ENCODE measurements at regions not wholly inside any gene's neighbourhood (a gene's known extent, or its start where the extent isn't known, plus 50 kb on each side); places are given as distances from the start of the nearest gene placed in this dataset.

- Mint-ChIP-seq H3K36me3 (ENCODE audit: low read depth) (no peaks in the 10 kb centered on the region), H3K9me3 (peaks cover 14% of the 10 kb centered on the region), H3K27me3 (no peaks in the 10 kb centered on the region), H3K4me3 (no peak overlapping the region), H3K4me1 (ENCODE audit: low read depth) (no peaks in the 10 kb centered on the region), H3K27ac (no peak overlapping the region)
- DNase-seq = no peak
These were observed 896.4 kb downstream of the TRIML1 start for GRCh38 chr4:189035654-189036053.

DNA sequence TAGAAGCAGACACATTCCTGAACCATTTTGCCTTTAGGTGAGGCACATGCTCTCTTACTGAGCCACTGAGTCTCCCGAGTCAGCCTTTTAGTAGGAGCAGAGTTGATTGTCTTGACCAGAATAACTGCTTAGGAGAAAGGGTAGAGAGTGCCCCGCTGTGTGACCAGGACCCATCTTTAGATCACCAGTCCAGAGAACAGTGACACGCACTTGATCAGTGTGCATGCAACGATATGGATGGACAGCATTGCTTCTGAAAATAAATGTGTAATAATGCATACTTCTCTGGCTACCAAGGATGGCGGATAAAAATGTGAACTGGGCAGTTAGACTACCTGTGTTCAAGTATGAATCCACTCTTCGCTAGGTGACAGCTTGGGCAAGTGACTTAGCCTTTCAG is 897.7 kb downstream of the TRIML1 start:
- no peak overlapping the region for H3K27ac Mint-ChIP-seq
- peaks cover 15% of the 10 kb centered on the region for H3K9me3 Mint-ChIP-seq
- DNase-seq = no peak
- H3K4me3 Mint-ChIP-seq = no peak overlapping the region
- no peaks in the 10 kb centered on the region for H3K27me3 Mint-ChIP-seq
- no peaks in the 10 kb centered on the region for H3K4me1 Mint-ChIP-seq (ENCODE audit: low read depth)
- no peaks in the 10 kb centered on the region for H3K36me3 Mint-ChIP-seq (ENCODE audit: low read depth)

DNA sequence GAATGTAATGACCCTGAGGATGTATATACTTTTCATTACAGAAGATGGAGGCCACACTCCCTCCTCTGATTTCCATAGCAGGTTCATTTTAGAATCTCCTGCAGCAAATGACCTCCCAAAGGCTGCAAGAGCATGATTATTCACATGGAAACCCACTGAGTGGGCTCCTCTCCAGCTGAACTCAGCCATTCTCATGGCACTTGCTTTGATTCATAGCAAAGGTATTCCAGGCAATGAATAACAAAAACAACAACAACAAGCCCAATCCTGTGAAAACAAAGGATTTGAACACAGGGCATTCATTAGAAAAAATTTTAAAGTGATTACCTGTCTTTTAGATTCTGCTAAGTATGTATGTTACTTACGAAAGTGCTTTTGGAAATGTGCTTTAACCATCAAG is 894.0 kb upstream of the FRG1 start:
- Mint-ChIP-seq H3K4me3 (no peak overlapping the region), H3K9me3 (peaks cover 8% of the 10 kb centered on the region), H3K27ac (no peak overlapping the region), H3K27me3 (no peaks in the 10 kb centered on the region), H3K36me3 (ENCODE audit: low read depth) (no peaks in the 10 kb centered on the region), H3K4me1 (ENCODE audit: low read depth) (no peaks in the 10 kb centered on the region)
- no peak for DNase-seq

DNA sequence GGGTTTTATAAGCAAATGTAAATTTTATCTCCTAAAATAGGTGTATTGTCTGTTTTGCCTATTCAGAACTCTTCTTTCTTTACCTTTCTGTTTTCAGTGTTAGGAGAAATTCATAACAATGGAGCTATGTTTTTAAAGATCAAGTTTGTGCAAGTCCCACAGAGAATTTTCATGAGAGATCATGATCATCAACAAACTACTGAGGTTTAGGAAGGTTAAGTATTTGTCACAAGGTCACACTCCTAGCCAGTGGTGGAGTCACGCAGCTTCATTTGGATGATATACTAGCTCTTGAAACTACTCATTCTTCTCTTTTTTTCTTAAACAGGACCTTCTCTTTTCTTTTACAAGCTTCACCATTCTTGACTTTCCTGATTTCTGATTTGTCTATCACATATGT is 892.6 kb upstream of the FRG1 start:
- Mint-ChIP-seq H3K27ac (no peak overlapping the region), H3K4me3 (no peak overlapping the region), H3K27me3 (no peaks in the 10 kb centered on the region), H3K36me3 (ENCODE audit: low read depth) (no peaks in the 10 kb centered on the region), H3K4me1 (ENCODE audit: low read depth) (no peaks in the 10 kb centered on the region), H3K9me3 (peaks cover 2% of the 10 kb centered on the region)
- DNase-seq = no peak

- Mint-ChIP-seq H3K9me3 (peaks cover 10% of the 10 kb centered on the region), H3K4me1 (ENCODE audit: low read depth) (no peaks in the 10 kb centered on the region), H3K36me3 (ENCODE audit: low read depth) (no peaks in the 10 kb centered on the region), H3K4me3 (no peak overlapping the region), H3K27ac (no peak overlapping the region), H3K27me3 (no peaks in the 10 kb centered on the region)
- DNase-seq = no peak
These were observed 891.0 kb upstream of the FRG1 start for GRCh38 chr4:189049682-189050081.

- Mint-ChIP-seq H3K27ac (no peak overlapping the region), H3K4me1 (ENCODE audit: low read depth) (no peaks in the 10 kb centered on the region), H3K9me3 (peaks cover 10% of the 10 kb centered on the region), H3K4me3 (no peak overlapping the region), H3K36me3 (ENCODE audit: low read depth) (no peaks in the 10 kb centered on the region), H3K27me3 (no peaks in the 10 kb centered on the region)
- no peak for DNase-seq
These were observed 890.0 kb upstream of the FRG1 start for GRCh38 chr4:189050643-189051042.

DNA sequence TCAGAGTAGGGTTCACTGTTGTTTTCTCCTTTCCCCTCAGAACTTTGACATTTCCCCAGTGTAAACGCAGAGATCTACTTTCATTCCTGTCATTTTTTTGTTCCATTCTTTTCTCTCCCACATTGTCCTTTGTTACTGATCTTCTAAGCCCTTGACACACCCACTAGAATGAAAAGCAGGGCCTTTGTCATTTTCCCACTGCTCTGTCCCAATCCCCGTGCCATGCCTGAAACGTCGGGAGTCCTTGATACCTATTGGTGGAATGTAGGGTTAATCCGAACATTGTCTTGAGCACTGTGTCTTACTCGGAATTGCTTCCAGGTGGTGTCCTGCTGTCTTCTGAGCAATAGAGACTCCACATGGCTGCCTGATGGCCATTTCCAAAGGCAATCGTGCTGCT is 887.1 kb upstream of the FRG1 start:
- Mint-ChIP-seq H3K9me3 (peaks cover 10% of the 10 kb centered on the region), H3K36me3 (ENCODE audit: low read depth) (no peaks in the 10 kb centered on the region)

DNA sequence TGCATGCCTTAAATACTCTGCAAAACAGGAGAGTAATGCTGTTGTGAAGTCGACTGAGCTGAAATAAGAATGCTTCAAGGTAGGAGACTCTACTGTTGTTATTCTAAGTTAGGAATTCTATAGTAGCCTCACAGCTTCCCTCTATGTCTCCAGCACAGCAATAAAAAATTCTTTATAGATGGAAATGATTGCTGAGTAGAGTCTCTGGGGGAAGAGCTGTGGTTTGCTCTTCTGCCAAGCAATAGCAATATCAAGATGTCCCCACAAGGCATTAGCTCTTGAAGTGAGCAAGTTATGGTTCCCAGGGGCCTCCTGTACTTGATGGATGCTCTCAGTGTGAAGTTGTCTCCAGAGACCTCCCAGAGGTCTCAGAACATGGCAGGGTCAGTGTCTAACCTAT is 880.6 kb upstream of the FRG1 start:
- Mint-ChIP-seq H3K27ac (no peak overlapping the region), H3K36me3 (ENCODE audit: low read depth) (no peaks in the 10 kb centered on the region), H3K4me1 (ENCODE audit: low read depth) (no peaks in the 10 kb centered on the region), H3K9me3 (peaks cover 7% of the 10 kb centered on the region), H3K4me3 (no peak overlapping the region), H3K27me3 (no peaks in the 10 kb centered on the region)
- DNase-seq = no peak

More for the DNA sequence above, 887.1 kb upstream of the FRG1 start:
- Mint-ChIP-seq H3K4me3 (no peak overlapping the region), H3K27ac (no peak overlapping the region), H3K4me1 (ENCODE audit: low read depth) (no peaks in the 10 kb centered on the region), H3K27me3 (no peaks in the 10 kb centered on the region)
- DNase-seq = no peak

DNA sequence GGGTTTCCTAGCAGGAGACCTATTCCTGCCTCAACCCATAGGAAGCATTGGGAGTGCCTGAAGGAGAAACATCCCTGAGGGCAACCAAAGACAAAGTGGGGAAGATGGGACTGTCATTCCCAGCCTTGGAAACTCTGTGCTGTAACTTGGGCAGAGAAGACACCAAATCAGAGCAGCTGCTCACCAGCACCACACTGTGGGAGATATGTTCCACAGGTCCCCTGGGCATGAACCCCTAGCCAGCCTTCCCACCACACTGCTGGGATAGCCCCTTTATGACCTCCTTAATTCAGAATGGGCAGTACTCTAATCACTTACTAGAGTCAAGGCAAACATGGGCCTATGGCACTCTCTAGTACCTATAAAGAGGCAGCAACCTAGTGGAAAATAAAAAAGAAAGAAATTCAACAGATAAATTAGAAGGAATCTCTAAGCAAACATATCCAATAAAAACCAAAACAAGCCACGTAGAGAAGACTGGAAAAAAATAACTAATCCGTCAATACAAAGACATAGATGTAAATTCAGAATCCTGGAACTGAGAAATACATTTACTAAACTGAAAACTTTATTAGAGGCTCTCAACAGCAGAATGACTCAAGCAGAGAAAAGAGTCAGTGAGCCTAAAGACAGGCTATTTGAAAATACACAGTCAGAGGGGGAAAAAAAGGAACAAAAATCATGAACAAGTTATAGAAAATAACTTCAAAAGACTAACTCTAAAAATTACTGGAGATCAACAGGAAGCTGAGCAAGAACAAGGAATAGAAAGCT is 878.4 kb upstream of the FRG1 start:
- no peak for DNase-seq
- Mint-ChIP-seq H3K4me3 (no peak overlapping the region), H3K27ac (no peak overlapping the region), H3K4me1 (ENCODE audit: low read depth) (no peaks in the 10 kb centered on the region), H3K36me3 (ENCODE audit: low read depth) (no peaks in the 10 kb centered on the region), H3K9me3 (peaks cover 13% of the 10 kb centered on the region), H3K27me3 (no peaks in the 10 kb centered on the region)

DNA sequence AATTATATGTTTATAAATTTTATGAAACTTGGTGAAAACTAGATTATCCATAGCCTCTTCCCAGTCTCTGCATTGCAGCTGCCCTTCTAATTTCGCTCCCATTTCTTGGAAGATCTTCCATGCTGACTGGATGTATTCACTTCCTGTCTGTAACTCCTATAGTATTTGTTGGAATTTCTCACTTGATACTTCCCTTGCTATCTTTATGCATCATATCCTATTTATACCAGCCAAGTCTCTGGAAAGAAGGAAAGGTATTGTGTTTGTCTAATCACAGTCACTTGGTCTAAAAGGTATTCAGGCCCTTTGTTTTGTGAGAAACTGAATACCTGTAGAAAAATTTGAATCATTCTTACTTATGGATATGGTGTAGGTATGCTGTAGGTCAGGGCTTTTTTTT is 870.9 kb upstream of the FRG1 start:
- Mint-ChIP-seq H3K4me1 (ENCODE audit: low read depth) (no peaks in the 10 kb centered on the region), H3K27ac (no peak overlapping the region), H3K4me3 (no peak overlapping the region), H3K36me3 (ENCODE audit: low read depth) (no peaks in the 10 kb centered on the region), H3K27me3 (no peaks in the 10 kb centered on the region), H3K9me3 (peaks cover 22% of the 10 kb centered on the region)
- no peak for DNase-seq

GRCh38 chr4:189071241-189071640 is 869.4 kb upstream of the FRG1 start:
- H3K9me3 Mint-ChIP-seq = peaks cover 22% of the 10 kb centered on the region
- no peaks in the 10 kb centered on the region for H3K27me3 Mint-ChIP-seq
- H3K36me3 Mint-ChIP-seq (ENCODE audit: low read depth) = no peaks in the 10 kb centered on the region
- H3K4me3 Mint-ChIP-seq = no peak overlapping the region
- H3K27ac Mint-ChIP-seq = no peak overlapping the region
- no peaks in the 10 kb centered on the region for H3K4me1 Mint-ChIP-seq (ENCODE audit: low read depth)
- no peak for DNase-seq

GRCh38 chr4:189073739-189074138 is 866.9 kb upstream of the FRG1 start:
- no peaks in the 10 kb centered on the region for H3K36me3 Mint-ChIP-seq (ENCODE audit: low read depth)
- no peaks in the 10 kb centered on the region for H3K27me3 Mint-ChIP-seq
- H3K9me3 Mint-ChIP-seq = peaks cover 22% of the 10 kb centered on the region
- DNase-seq = no peak
- H3K4me1 Mint-ChIP-seq (ENCODE audit: low read depth) = no peaks in the 10 kb centered on the region
- H3K27ac Mint-ChIP-seq = no peak overlapping the region
- H3K4me3 Mint-ChIP-seq = no peak overlapping the region

DNA sequence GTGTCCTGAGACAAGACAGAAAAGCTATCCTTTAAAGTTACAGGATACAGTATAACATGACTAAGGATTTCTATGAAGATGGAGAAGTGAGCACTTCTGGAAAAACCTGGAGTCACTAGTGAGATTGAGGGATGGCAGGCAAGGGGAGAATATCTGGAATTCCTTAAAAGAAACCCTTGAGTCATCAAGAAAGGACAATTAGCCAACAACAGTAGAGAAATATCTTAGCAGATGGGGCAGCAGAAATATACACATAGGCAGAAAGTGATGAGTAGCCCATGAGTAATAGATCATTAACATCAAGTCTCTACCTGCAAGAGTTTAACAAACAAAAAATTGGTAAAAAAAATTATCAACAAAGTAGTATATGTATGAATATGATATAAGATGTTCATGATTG is 858.8 kb upstream of the FRG1 start:
- Mint-ChIP-seq H3K27ac (no peak overlapping the region), H3K9me3 (peaks cover 20% of the 10 kb centered on the region), H3K36me3 (ENCODE audit: low read depth) (no peaks in the 10 kb centered on the region), H3K4me1 (ENCODE audit: low read depth) (no peaks in the 10 kb centered on the region), H3K4me3 (no peak overlapping the region), H3K27me3 (no peaks in the 10 kb centered on the region)
- no peak for DNase-seq

DNA sequence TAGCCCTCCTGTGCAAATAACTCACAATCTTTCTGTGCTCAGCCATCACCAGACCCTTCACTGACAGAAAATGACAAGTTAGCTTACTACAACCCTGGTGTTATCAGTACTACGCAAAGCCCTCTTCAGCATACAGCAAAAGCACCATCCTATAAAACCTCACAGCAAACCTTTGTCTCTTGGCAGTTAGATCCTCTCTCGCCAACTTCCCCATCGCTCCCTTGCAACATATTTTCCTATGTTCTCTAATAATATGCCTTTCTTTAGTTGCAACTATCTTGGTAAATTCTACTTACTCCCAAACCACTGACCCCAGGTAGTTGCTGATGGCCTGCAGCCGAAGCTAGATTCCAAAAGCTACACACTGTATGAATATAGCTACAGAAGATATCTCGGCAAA is 856.9 kb upstream of the FRG1 start:
- H3K27ac Mint-ChIP-seq = no peak overlapping the region
- no peak for DNase-seq
- no peaks in the 10 kb centered on the region for H3K36me3 Mint-ChIP-seq (ENCODE audit: low read depth)
- no peaks in the 10 kb centered on the region for H3K27me3 Mint-ChIP-seq
- no peak overlapping the region for H3K4me3 Mint-ChIP-seq
- H3K4me1 Mint-ChIP-seq (ENCODE audit: low read depth) = no peaks in the 10 kb centered on the region
- H3K9me3 Mint-ChIP-seq = peaks cover 15% of the 10 kb centered on the region

- Mint-ChIP-seq H3K9me3 (peaks cover 18% of the 10 kb centered on the region), H3K4me1 (ENCODE audit: low read depth) (no peaks in the 10 kb centered on the region), H3K27ac (no peak overlapping the region), H3K27me3 (no peaks in the 10 kb centered on the region), H3K4me3 (no peak overlapping the region), H3K36me3 (ENCODE audit: low read depth) (no peaks in the 10 kb centered on the region)
- DNase-seq = no peak
These were observed 856.0 kb upstream of the FRG1 start for GRCh38 chr4:189084671-189085070.

- Mint-ChIP-seq H3K36me3 (ENCODE audit: low read depth) (no peaks in the 10 kb centered on the region), H3K4me1 (ENCODE audit: low read depth) (no peaks in the 10 kb centered on the region), H3K9me3 (peaks cover 12% of the 10 kb centered on the region), H3K27ac (no peak overlapping the region), H3K27me3 (no peaks in the 10 kb centered on the region), H3K4me3 (no peak overlapping the region)
- no peak for DNase-seq
These were observed 852.7 kb upstream of the FRG1 start for GRCh38 chr4:189087971-189088370.

All from activated T-cell treated with anti-CD3 and anti-CD28 coated beads, Interleukin-2, amount 50 U/mL, for 24 hours (primary cell).